Nephron progenitor cell (in vitro differentiated cells): ENCODE measurements at regions not wholly inside any gene's neighbourhood (a gene's known extent, or its start where the extent isn't known, plus 50 kb on each side); places are given as distances from the start of the nearest gene placed in this dataset.

Source experiments
- DNase-seq: peaks from one replicate; pipeline ENCODE4 v3.0.0; 2021
- H3K27ac Mint-ChIP-seq: 2 replicates; pipeline ENCODE4 v1.8.0; 2021; ENCODE audit warnings: mild to moderate bottlenecking, moderate library complexity, mixed read lengths
- H3K27me3 Mint-ChIP-seq: 2 replicates; pipeline ENCODE4 v1.8.0; 2021; ENCODE audit warnings: mild to moderate bottlenecking, low read depth, mixed read lengths; ENCODE audit not compliant: poor library complexity
- H3K36me3 Mint-ChIP-seq: 2 replicates; pipeline ENCODE4 v1.8.0; 2021; ENCODE audit warnings: low read depth, mixed read lengths
- H3K4me1 Mint-ChIP-seq: 2 replicates; pipeline ENCODE4 v1.8.0; 2021; ENCODE audit warnings: mixed read lengths
- H3K4me3 Mint-ChIP-seq: 2 replicates; pipeline ENCODE4 v1.8.0; 2021; ENCODE audit warnings: mild to moderate bottlenecking, moderate library complexity, mixed read lengths
- H3K9me3 Mint-ChIP-seq: 2 replicates; pipeline ENCODE4 v1.8.0; 2021; ENCODE audit warnings: mild to moderate bottlenecking, moderate library complexity, mixed read lengths
- TF ChIP-seq, protein P1 (sequence below): fragments of 200-600 bp; sonication (generic); IDR thresholded peaks from 2 replicates; pipeline ENCODE4 v1.5.0; 2021; ENCODE audit warnings: antibody characterized with exemption

GRCh38 chr2:114384441-114384840 is 58.0 kb upstream of the DPP10 start:
- DNase-seq: no peak
- Mint-ChIP-seq H3K27ac (no peak overlapping the region), H3K4me1 (peaks cover 14% of the 10 kb centered on the region), H3K36me3 (no peaks in the 10 kb centered on the region), H3K4me3 (no peak overlapping the region), H3K9me3 (no peaks in the 10 kb centered on the region), H3K27me3 (no peaks in the 10 kb centered on the region)
- TF ChIP-seq, protein P1, sequence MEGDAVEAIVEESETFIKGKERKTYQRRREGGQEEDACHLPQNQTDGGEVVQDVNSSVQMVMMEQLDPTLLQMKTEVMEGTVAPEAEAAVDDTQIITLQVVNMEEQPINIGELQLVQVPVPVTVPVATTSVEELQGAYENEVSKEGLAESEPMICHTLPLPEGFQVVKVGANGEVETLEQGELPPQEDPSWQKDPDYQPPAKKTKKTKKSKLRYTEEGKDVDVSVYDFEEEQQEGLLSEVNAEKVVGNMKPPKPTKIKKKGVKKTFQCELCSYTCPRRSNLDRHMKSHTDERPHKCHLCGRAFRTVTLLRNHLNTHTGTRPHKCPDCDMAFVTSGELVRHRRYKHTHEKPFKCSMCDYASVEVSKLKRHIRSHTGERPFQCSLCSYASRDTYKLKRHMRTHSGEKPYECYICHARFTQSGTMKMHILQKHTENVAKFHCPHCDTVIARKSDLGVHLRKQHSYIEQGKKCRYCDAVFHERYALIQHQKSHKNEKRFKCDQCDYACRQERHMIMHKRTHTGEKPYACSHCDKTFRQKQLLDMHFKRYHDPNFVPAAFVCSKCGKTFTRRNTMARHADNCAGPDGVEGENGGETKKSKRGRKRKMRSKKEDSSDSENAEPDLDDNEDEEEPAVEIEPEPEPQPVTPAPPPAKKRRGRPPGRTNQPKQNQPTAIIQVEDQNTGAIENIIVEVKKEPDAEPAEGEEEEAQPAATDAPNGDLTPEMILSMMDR: no peak

DNA sequence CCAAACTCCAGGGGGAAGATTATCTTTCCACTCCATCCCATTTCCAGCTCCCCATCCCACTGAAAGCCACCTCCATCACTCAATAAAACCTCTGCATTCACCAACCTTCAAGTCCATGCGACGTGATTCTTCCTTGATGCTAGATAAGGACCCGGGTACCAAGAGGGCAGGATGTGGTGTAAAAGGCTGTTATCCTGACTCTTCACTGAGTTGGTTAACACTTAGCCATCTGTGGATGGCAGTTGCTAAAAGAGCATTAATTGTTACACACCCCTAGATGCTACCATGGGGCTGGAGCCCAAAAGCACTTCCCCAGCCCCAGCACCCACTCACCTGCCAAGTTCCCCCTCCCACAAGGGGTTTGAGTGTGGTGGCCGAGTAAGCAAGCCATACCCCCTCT is 53.4 kb upstream of the DPP10 start:
- H3K9me3 Mint-ChIP-seq: no peaks in the 10 kb centered on the region
- H3K36me3 Mint-ChIP-seq: no peaks in the 10 kb centered on the region
- H3K4me1 Mint-ChIP-seq: peaks cover 14% of the 10 kb centered on the region
- TF ChIP-seq, protein P1: no peak
- H3K27me3 Mint-ChIP-seq: peaks cover 8% of the 10 kb centered on the region
- H3K4me3 Mint-ChIP-seq: no peak overlapping the region
- H3K27ac Mint-ChIP-seq: no peak overlapping the region
- DNase-seq: no peak
